ENCODE measurements at regions not wholly inside any gene's neighbourhood (a gene's known extent, or its start where the extent isn't known, plus 50 kb on each side); places are given as distances from the start of the nearest gene placed in this dataset.
"Not testable (repeated sequence)": the region's sequence is repeated elsewhere in the genome, so short reads cannot be mapped to it uniquely, and the experiment has no call there.

- DNase-seq (ENCODE audit: low spot score in 2 of 2) = no peak
- Mint-ChIP-seq H3K27ac (no peak overlapping the region), H3K9me3 (peaks cover 3 to 17% of the 10 kb centered on the region in 2 donors), H3K36me3 (peaks cover 0 to 6% of the 10 kb centered on the region in 2 donors)
- no peak for ATAC-seq
Measured at GRCh38 chr6:86476311-86476710, 461.0 kb upstream of the HTR1E start.

GRCh38 chr6:86474081-86474480 is 463.2 kb upstream of the HTR1E start:
- Mint-ChIP-seq H3K36me3 (peaks cover 0 to 6% of the 10 kb centered on the region in 2 donors), H3K27ac (no peak overlapping the region), H3K9me3 (peaks cover under 1 to 14% of the 10 kb centered on the region in 2 donors)
- no peak for DNase-seq (ENCODE audit: low spot score in 2 of 2)
- no peak for ATAC-seq

DNA sequence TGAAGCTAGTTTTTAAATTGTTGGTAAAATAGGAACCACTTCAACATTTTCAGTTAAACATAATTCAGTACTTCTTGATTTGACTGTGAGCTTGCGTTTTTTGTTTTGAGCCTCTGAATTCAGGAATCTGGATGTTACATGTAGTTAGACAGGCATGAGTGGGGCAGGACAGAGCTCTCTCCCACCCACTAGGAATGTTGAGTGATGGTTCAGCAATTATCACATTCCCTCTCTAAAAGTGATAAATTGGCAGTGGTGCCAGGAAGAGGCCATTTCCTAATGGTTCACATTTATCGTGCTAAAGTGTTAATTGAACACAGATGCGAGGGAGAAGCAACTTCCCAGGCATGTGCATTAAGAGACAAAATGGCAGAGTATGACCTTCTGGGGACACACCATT is 465.5 kb upstream of the HTR1E start:
- ATAC-seq = no peak
- Mint-ChIP-seq H3K9me3 (peaks cover 6 to 19% of the 10 kb centered on the region in 2 donors), H3K36me3 (peaks cover 0 to 6% of the 10 kb centered on the region in 2 donors), H3K27ac (no peak overlapping the region)
- DNase-seq (ENCODE audit: low spot score in 2 of 2) = no peak

GRCh38 chr6:86459978-86460377 is 477.4 kb upstream of the HTR1E start:
- no peak overlapping the region for H3K27ac Mint-ChIP-seq
- H3K9me3 Mint-ChIP-seq = peaks cover 12 to 15% of the 10 kb centered on the region in 2 donors
- ATAC-seq (no peak), DNase-seq (ENCODE audit: low spot score in 2 of 2) (no peak)
- H3K36me3 Mint-ChIP-seq = no peaks in the 10 kb centered on the region

GRCh38 chr6:86456821-86457220 is 480.5 kb upstream of the HTR1E start:
- no peak for ATAC-seq
- peaks cover 5 to 6% of the 10 kb centered on the region in 2 donors for H3K36me3 Mint-ChIP-seq
- H3K9me3 Mint-ChIP-seq = peaks cover 19 to 23% of the 10 kb centered on the region in 2 donors

GRCh38 chr6:86453232-86453631 is 484.1 kb upstream of the HTR1E start:
- ATAC-seq (no peak), DNase-seq (ENCODE audit: low spot score in 2 of 2) (no peak)
- H3K36me3 Mint-ChIP-seq = peaks cover 5 to 6% of the 10 kb centered on the region in 2 donors
- peaks cover 14 to 15% of the 10 kb centered on the region in 2 donors for H3K9me3 Mint-ChIP-seq
- no peak overlapping the region for H3K27ac Mint-ChIP-seq

More at GRCh38 chr6:86456821-86457220, 480.5 kb upstream of the HTR1E start:
- DNase-seq (ENCODE audit: low spot score in 2 of 2) = no peak
- no peak overlapping the region for H3K27ac Mint-ChIP-seq

GRCh38 chr6:86448398-86448797 is 488.9 kb upstream of the HTR1E start:
- Mint-ChIP-seq H3K27ac (no peak overlapping the region), H3K9me3 (peaks cover 6 to 9% of the 10 kb centered on the region in 2 donors), H3K36me3 (peaks cover 0 to 6% of the 10 kb centered on the region in 2 donors)
- DNase-seq (ENCODE audit: low spot score in 2 of 2) (no peak), ATAC-seq (no peak)

DNA sequence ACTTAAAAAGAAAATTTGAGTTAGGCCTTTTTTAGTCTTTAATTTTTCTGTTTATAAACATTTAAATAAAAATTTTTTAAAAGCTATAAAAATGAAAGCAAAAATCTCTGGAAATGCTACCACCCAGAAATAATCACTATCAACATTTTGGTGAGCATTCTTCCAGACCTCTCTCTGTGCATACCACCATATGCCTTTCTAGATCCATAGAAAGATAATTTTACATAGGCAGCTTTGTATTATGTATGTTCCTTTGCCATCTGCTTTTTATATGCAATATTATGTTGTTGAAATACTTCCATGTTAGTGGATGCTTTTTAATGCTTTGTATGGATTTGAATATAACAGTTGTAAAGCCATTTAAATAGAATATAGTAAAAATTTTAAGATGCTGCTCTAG is 496.7 kb upstream of the HTR1E start:
- H3K36me3 Mint-ChIP-seq = no peaks in the 10 kb centered on the region
- DNase-seq (ENCODE audit: low spot score in 2 of 2) (no peak), ATAC-seq (no peak)
- H3K27ac Mint-ChIP-seq = no peak overlapping the region
- peaks cover 10 to 13% of the 10 kb centered on the region in 2 donors for H3K9me3 Mint-ChIP-seq

GRCh38 chr6:86423571-86423970 is 513.8 kb upstream of the HTR1E start:
- ATAC-seq = no peak
- Mint-ChIP-seq H3K27ac (no peak overlapping the region), H3K9me3 (peaks cover 0 to 12% of the 10 kb centered on the region in 2 donors), H3K36me3 (no peaks in the 10 kb centered on the region)
- no peak for DNase-seq (ENCODE audit: low spot score in 2 of 2)

GRCh38 chr6:86412057-86412456 is 525.3 kb upstream of the HTR1E start:
- DNase-seq (ENCODE audit: low spot score in 2 of 2) (no peak), ATAC-seq (no peak)
- H3K27ac Mint-ChIP-seq = no peak overlapping the region
- peaks cover 12 to 14% of the 10 kb centered on the region in 2 donors for H3K9me3 Mint-ChIP-seq
- no peaks in the 10 kb centered on the region for H3K36me3 Mint-ChIP-seq

DNA sequence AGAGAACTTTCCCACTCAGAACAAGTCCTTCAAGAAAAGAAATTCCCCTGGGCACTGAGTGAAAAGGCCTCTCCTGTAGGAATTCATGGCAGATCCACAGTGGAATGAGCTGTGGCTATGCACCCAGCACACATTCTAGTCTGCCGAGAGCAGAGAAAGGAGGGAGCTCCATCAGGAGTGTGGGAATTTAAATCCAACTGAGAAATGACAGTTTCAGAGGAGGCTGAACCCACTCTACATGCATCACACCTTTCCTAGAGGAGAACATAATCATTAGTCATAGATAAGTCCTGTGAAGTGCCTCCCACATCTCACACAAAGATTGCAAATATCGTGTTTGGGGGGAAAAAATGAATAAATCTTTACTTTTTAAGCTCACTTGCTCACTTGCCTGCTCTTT is 530.2 kb upstream of the HTR1E start:
- peaks cover 15 to 22% of the 10 kb centered on the region in 2 donors for H3K9me3 Mint-ChIP-seq
- no peaks in the 10 kb centered on the region for H3K36me3 Mint-ChIP-seq
- DNase-seq (ENCODE audit: low spot score in 2 of 2) = no peak
- no peak overlapping the region for H3K27ac Mint-ChIP-seq
- no peak for ATAC-seq

GRCh38 chr6:86392850-86393249 is 544.5 kb upstream of the HTR1E start:
- not testable (repeated sequence) for H3K36me3 Mint-ChIP-seq; ATAC-seq; H3K27ac Mint-ChIP-seq; DNase-seq (ENCODE audit: low spot score in 2 of 2)
- H3K9me3 Mint-ChIP-seq = peaks cover 20 to 35% of the 10 kb centered on the region in 2 donors

GRCh38 chr6:86380571-86381125 is 556.7 kb upstream of the HTR1E start:
- peaks cover 0 to 6% of the 10 kb centered on the region in 2 donors for H3K36me3 Mint-ChIP-seq
- no peak overlapping the region for H3K27ac Mint-ChIP-seq
- ATAC-seq (no peak), DNase-seq (ENCODE audit: low spot score in 2 of 2) (no peak)
- peaks cover 7 to 11% of the 10 kb centered on the region in 2 donors for H3K9me3 Mint-ChIP-seq

- peaks cover 11 to 13% of the 10 kb centered on the region in 2 donors for H3K9me3 Mint-ChIP-seq
- DNase-seq (ENCODE audit: low spot score in 2 of 2) = no peak
- H3K27ac Mint-ChIP-seq = no peak overlapping the region
- no peak for ATAC-seq
- H3K36me3 Mint-ChIP-seq = no peaks in the 10 kb centered on the region
Measured at GRCh38 chr6:86357877-86358276, 579.5 kb upstream of the HTR1E start.

DNA sequence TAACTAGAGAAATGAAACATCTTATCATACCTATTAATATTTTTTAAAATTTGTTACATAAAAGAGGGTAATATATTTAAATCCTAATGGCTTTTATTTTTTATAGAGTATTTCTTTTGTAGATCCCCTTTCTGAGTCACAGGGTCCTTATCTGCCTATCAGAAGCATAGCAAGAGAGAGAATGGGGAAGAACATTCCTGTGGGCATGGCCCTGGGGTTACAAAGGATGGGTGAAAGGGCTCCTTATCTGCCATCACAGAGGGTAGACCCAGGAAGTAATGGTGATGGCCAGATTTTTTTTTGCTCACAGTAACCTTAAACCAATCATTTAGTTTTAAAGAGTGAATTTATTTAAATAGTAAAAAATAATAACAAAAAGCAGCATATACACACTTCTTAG is 582.1 kb upstream of the HTR1E start:
- ATAC-seq = no peak
- no peaks in the 10 kb centered on the region for H3K36me3 Mint-ChIP-seq
- no peak for DNase-seq (ENCODE audit: low spot score in 2 of 2)
- no peak overlapping the region for H3K27ac Mint-ChIP-seq
- peaks cover 8 to 18% of the 10 kb centered on the region in 2 donors for H3K9me3 Mint-ChIP-seq

GRCh38 chr6:86331919-86332318 is 605.4 kb upstream of the HTR1E start:
- DNase-seq (ENCODE audit: low spot score in 2 of 2) = no peak
- H3K27ac Mint-ChIP-seq = no peak overlapping the region
- H3K9me3 Mint-ChIP-seq = peaks cover 10 to 14% of the 10 kb centered on the region in 2 donors
- ATAC-seq = no peak
- no peaks in the 10 kb centered on the region for H3K36me3 Mint-ChIP-seq

DNA sequence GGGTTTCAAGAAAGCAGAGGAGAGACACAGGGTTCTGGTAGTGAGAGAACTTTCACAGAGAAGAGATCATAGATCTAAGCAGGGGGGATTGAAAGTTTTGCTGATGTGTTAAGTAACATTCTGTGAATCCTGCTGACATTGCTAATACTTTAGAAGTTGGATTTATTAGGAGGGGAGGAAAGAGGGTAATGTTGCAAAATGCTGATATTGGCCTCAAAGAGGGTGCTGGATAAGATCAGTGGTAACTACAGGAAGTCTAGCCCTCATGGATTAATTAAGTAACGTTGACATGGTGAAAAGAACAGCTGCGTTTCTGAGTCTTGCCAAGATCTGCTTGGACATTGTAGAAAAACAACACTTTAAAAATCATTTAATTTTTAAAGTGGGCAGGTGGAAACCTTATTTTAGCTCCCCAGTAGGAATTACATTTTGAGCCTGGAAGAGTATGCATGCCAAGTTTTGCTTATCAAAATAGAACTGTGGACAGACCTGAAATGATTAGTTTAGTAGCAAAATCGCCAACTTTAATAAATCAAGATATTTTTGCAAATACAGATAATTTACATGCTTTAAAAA is 606.0 kb upstream of the HTR1E start:
- no peaks in the 10 kb centered on the region for H3K36me3 Mint-ChIP-seq
- DNase-seq (ENCODE audit: low spot score in 2 of 2) (no peak), ATAC-seq (no peak)
- no peak overlapping the region for H3K27ac Mint-ChIP-seq
- peaks cover 9 to 10% of the 10 kb centered on the region in 2 donors for H3K9me3 Mint-ChIP-seq

DNA sequence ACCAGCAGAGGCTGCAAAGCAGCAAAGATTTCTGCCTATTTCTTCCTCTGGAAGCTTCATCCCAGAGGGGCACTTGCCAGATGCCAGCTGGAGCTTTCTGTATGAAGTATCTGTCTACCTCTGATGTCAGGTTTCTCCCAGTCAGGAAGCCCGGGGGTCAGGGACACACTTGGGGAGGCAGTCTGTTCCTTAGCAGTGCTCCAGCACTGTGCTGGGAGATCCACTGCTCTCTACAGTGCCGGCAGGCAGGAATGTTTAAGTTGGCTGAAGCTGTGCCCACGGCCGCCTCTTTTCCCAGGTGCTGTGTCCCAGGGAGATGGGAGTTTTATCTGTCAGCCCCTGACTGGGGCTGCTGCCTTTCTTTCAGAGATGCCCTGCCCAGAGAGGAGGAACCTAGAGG is 631.1 kb upstream of the HTR1E start:
- H3K27ac Mint-ChIP-seq = no peak overlapping the region
- DNase-seq (ENCODE audit: low spot score in 2 of 2) (no peak), ATAC-seq (no peak)
- H3K36me3 Mint-ChIP-seq = no peaks in the 10 kb centered on the region
- peaks cover 19 to 23% of the 10 kb centered on the region in 2 donors for H3K9me3 Mint-ChIP-seq

All from activated naive CD4-positive, alpha-beta T cell treated with anti-CD3 and anti-CD28 coated beads, Interleukin-2, amount 50 U/mL, for 72 hours (primary cell).